Nephron (organoid): ENCODE measurements at regions not wholly inside any gene's neighbourhood (a gene's known extent, or its start where the extent isn't known, plus 50 kb on each side); places are given as distances from the start of the nearest gene placed in this dataset.
A peak's percentile ranks its signal among the peaks of the same experiment; 100 is the strongest.

Experiments used
- H3K27ac Mint-ChIP-seq, 3 experiments: 2 replicates each; pipeline ENCODE4 v1.8.0; 2020; ENCODE audit warnings: mixed read lengths in 3 of 3, mild to moderate bottlenecking in 2 of 3, moderate library complexity in 1 of 3
- H3K27me3 Mint-ChIP-seq: 2 replicates; pipeline ENCODE4 v1.8.0; 2021; ENCODE audit warnings: low read depth, mild to moderate bottlenecking, moderate library complexity, mixed read lengths
- H3K36me3 Mint-ChIP-seq: 2 replicates; pipeline ENCODE4 v1.8.0; 2020; ENCODE audit warnings: low read depth, mixed read lengths
- H3K4me1 Mint-ChIP-seq: 2 replicates; pipeline ENCODE4 v1.8.0; 2020; ENCODE audit warnings: mixed read lengths
- H3K4me3 Mint-ChIP-seq, 3 experiments: 2 replicates each; pipeline ENCODE4 v1.8.0; 2020; ENCODE audit warnings: mild to moderate bottlenecking in 3 of 3, mixed read lengths in 3 of 3, moderate library complexity in 2 of 3
- H3K9me3 Mint-ChIP-seq: 2 replicates; pipeline ENCODE4 v1.8.0; 2020; ENCODE audit warnings: mixed read lengths
- TF ChIP-seq, protein P1 (sequence below), 3 experiments: fragments of 200-600 bp; sonication (generic); IDR thresholded peaks; one replicate each; pipeline ENCODE4 v1.5.0; 2021; ENCODE audit warnings: antibody characterized with exemption in 3 of 3; ENCODE audit not compliant: unreplicated experiment in 3 of 3

DNA sequence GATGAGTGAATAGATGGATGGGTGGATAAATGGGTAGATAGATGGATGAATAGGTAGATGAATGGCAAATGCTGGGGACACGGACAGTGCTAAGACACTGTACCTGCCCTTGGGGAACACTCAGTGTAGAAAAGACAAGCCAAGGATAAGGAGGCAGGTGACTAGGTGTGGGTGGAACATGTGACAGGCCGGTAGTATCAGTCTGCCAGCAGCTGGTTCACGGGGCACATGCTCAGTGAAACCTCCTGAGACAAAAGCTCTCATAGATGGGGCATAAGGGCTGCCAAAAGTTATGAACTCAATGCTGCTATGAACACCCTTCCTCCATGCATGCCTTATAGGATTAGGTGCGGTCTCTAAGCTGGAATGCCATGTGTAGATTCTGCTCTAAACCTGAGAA lies 71.0 kb downstream of the C5orf15 start:
- H3K4me1 Mint-ChIP-seq, result peaks cover 5% of the 10 kb centered on the region
- H3K9me3 Mint-ChIP-seq, result no peaks in the 10 kb centered on the region
- H3K27ac Mint-ChIP-seq, result no peak overlapping the region
- H3K27me3 Mint-ChIP-seq, result peaks cover 74% of the 10 kb centered on the region
- H3K36me3 Mint-ChIP-seq, result no peaks in the 10 kb centered on the region
- TF ChIP-seq, protein P1, sequence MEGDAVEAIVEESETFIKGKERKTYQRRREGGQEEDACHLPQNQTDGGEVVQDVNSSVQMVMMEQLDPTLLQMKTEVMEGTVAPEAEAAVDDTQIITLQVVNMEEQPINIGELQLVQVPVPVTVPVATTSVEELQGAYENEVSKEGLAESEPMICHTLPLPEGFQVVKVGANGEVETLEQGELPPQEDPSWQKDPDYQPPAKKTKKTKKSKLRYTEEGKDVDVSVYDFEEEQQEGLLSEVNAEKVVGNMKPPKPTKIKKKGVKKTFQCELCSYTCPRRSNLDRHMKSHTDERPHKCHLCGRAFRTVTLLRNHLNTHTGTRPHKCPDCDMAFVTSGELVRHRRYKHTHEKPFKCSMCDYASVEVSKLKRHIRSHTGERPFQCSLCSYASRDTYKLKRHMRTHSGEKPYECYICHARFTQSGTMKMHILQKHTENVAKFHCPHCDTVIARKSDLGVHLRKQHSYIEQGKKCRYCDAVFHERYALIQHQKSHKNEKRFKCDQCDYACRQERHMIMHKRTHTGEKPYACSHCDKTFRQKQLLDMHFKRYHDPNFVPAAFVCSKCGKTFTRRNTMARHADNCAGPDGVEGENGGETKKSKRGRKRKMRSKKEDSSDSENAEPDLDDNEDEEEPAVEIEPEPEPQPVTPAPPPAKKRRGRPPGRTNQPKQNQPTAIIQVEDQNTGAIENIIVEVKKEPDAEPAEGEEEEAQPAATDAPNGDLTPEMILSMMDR (IDR thresholded peaks at IDR 0.05; ENCODE audit: unreplicated experiment in 3 of 3), result no peak
- no peak overlapping the region for H3K4me3 Mint-ChIP-seq

DNA sequence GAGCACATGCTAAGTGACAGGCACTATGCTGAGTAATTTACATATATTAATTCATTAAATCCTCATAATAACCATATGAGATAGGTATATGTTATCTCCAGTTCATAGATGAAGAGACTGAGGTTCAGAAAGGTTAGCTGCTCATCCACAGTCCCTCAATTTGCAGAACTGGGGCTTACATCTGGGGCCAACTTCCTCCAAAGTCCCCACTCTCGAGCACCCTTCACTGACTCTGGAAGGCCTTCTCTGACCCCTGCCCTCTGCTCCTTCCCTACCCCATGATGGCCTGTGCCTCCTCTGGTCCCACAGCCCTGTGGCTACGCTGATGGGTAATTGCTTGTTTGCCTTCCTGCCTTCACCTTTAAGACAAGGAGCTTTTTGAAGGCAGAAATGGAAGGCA lies 71.6 kb downstream of the C5orf15 start:
- H3K36me3 Mint-ChIP-seq, result no peaks in the 10 kb centered on the region
- no peak overlapping the region for H3K4me3 Mint-ChIP-seq
- no peaks in the 10 kb centered on the region for H3K9me3 Mint-ChIP-seq
- H3K27ac Mint-ChIP-seq, result no peak overlapping the region
- peaks cover 5% of the 10 kb centered on the region for H3K4me1 Mint-ChIP-seq
- peaks cover 78% of the 10 kb centered on the region for H3K27me3 Mint-ChIP-seq
- TF ChIP-seq, protein P1 (IDR thresholded peaks at IDR 0.05; ENCODE audit: unreplicated experiment in 3 of 3), result no peak

DNA sequence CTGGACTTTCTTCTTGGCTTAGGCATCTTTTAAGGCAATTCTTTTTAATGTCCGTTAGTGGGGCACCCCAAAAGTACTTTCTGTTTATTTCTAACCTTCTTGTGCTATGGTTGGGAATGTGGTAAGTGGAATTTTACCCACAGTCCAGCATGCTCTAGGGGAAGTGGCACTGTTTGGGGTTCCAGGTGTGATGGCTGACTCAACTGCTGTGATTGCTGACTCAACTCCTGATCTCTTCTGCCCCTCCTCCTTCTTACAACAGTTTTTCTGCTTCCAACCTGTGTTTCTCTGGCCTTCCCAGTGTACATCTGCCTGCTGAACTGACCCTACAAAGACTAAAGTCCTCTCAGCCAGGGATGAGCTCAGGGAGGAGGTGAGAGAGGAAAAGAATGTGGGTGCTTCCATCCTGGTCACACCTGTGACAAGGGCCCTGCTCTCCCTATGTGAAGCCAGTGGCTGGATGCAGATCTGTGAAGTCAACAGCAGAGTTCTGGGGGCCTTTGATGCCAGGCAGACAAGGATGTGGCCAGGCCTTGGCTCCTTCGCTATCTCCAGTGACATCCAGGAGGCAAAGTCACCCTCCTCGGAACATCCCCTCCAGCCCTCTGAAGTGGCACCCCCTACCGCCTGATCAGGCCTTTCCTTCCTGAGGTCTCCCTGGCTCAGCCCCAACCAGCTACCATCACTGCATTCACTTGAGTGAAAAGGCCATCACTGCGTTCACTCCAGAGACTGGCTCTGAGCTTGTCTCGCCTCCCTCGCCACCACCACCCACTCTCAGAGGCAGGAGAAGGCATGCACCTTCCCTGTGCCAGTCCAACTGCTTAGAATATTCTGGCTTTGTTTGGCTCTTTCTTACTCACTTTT lies 72.2 kb downstream of the C5orf15 start:
- Mint-ChIP-seq H3K4me3 (no peak overlapping the region), H3K4me1 (peaks cover 5% of the 10 kb centered on the region), H3K27me3 (peaks cover 84% of the 10 kb centered on the region), H3K27ac (no peak overlapping the region), H3K36me3 (no peaks in the 10 kb centered on the region), H3K9me3 (no peaks in the 10 kb centered on the region)
- TF ChIP-seq, protein P1 (IDR thresholded peaks at IDR 0.05; ENCODE audit: unreplicated experiment in 3 of 3), result no peak

DNA sequence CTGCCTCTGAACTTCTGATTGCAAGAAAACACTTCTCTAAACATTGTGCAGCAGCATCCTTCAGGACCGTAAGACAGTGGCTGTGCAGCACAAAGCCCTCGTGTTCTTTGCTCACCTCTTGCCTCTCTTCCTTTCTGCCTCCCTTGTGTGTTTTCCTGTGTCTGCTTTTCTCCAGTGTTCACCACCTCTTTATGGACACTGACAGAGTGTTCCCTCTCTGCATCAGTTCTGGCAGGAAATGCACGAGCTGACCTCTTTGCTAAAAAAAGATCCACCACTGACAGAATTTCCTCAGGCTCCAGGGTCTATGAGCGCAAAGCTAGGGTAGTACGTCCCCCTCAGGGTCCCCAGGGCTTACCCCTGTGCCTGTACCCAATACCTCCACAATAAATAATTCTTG lies 74.3 kb downstream of the C5orf15 start:
- peaks cover 20% of the 10 kb centered on the region for H3K4me1 Mint-ChIP-seq
- no peak overlapping the region for H3K4me3 Mint-ChIP-seq
- H3K9me3 Mint-ChIP-seq, result no peaks in the 10 kb centered on the region
- TF ChIP-seq, protein P1 (IDR thresholded peaks at IDR 0.05; ENCODE audit: unreplicated experiment in 3 of 3), result no peak
- peak overlapping the region in 2 of 3 experiments; percentile 11 to 50 for H3K27ac Mint-ChIP-seq
- H3K27me3 Mint-ChIP-seq, result peaks cover 89% of the 10 kb centered on the region
- no peaks in the 10 kb centered on the region for H3K36me3 Mint-ChIP-seq

DNA sequence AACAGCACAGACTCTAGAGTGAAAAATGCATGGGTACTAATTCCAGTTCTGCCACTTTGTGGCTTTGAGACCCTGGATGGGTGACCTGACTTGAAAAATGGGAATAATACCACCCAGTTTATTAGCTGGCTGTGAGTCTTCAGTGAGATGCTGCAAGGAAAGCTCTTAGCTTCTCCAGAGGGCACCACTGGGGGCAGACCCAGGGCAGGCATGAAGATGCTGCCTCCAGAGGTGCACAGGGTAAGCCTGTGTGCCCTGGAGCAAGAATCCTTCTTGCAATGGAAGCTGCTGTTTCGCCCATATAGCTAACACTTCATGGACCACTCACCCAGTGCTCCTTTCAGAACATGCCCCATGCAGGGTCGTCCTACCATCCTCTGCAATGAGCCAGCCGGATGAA lies 75.7 kb downstream of the C5orf15 start:
- Mint-ChIP-seq H3K27me3 (peaks cover 82% of the 10 kb centered on the region), H3K9me3 (no peaks in the 10 kb centered on the region), H3K27ac (no peak overlapping the region), H3K36me3 (no peaks in the 10 kb centered on the region), H3K4me3 (no peak overlapping the region), H3K4me1 (peaks cover 29% of the 10 kb centered on the region)
- TF ChIP-seq, protein P1 (IDR thresholded peaks at IDR 0.05; ENCODE audit: unreplicated experiment in 3 of 3), result no peak

DNA sequence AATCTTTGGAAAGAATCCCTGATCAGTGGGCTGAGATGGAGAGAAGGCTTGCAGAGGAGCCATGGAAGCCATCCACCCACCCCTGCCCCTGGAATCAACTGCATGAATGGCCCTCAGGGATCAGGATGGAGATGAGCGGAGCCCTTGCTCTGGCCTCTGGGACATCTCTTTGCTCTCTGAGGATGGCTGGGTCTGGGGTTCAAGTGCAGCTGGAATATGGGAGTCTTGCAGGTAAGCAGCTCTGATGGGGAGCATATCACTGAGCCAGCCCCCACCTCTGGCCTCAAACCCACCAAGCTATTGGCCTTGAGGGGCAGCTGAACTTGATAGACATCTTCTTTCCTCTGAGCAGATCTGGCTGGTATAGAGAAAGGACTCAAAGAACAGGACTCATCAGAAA lies 76.1 kb downstream of the C5orf15 start:
- H3K36me3 Mint-ChIP-seq, result no peaks in the 10 kb centered on the region
- H3K9me3 Mint-ChIP-seq, result no peaks in the 10 kb centered on the region
- peaks cover 81% of the 10 kb centered on the region for H3K27me3 Mint-ChIP-seq
- no peak overlapping the region for H3K27ac Mint-ChIP-seq
- H3K4me1 Mint-ChIP-seq, result peaks cover 32% of the 10 kb centered on the region
- H3K4me3 Mint-ChIP-seq, result no peak overlapping the region
- TF ChIP-seq, protein P1 (IDR thresholded peaks at IDR 0.05; ENCODE audit: unreplicated experiment in 3 of 3), result no peak
